GM23248 (cell line): ENCODE measurements at regions not wholly inside any gene's neighbourhood (a gene's known extent, or its start where the extent isn't known, plus 50 kb on each side); places are given as distances from the start of the nearest gene placed in this dataset.

Experiments
- EZH2 ChIP-seq: fragments of 200-600 bp; sonication (generic); IDR thresholded peaks from 2 replicates; pipeline ENCODE4 v1.6.1; 2018; ENCODE audit warnings: antibody characterized with exemption, mild to moderate bottlenecking; ENCODE audit not compliant: insufficient read depth, poor library complexity, severe bottlenecking
- EZH2phosphoT487 ChIP-seq: fragments of 200-600 bp; sonication (generic); IDR thresholded peaks from 2 replicates; pipeline ENCODE4 v1.6.1; 2018; ENCODE audit warnings: antibody characterized with exemption, moderate library complexity, mild to moderate bottlenecking, low read depth; ENCODE audit not compliant: insufficient read depth

DNA sequence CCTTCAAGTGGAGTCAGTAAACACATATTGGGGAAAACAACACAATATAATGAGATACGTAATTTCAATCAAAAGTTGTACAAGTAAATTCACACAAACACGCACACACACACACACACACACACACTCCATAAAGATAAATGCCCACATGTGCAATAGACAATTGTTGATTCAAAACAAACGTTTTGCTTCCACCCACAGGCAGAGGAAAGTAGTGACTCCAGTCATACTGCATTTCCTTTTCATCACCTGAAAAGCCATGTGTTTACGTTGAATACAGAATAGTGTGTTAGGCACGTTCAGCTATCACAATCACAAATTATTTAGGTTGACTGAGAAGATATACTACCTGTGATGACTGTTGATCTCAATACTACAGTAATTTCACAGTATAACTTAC is 443.8 kb upstream of the MANEA start:
- TF ChIP-seq EZH2phosphoT487 (no peak), EZH2 (no peak)
